ENCODE measurements at regions not wholly inside any gene's neighbourhood (a gene's known extent, or its start where the extent isn't known, plus 50 kb on each side); places are given as distances from the start of the nearest gene placed in this dataset.

DNA sequence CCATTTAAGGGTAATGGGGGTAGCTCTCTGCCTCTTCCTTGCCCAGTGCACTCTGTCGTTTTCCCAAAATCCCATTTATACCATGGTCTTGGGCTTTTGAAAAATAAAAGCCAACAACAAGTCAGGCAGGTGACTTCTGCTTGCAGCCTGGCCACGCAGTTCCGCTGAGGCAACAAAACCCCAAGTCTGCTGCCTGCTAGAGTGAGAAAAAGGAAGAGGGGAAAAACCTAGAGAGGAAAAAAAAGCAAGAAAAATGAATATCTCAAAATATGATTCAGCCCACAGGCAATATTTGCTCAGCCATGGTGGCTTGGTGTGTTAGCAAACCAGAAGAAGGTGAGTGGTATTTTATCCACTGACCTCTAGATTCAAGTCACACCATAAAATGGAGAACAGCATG, 148.2 kb upstream of the FSTL4 start:
- no peak for DNase-seq

GRCh38 chr5:133758641-133759040, 146.3 kb upstream of the FSTL4 start:
- no peak for DNase-seq

DNA sequence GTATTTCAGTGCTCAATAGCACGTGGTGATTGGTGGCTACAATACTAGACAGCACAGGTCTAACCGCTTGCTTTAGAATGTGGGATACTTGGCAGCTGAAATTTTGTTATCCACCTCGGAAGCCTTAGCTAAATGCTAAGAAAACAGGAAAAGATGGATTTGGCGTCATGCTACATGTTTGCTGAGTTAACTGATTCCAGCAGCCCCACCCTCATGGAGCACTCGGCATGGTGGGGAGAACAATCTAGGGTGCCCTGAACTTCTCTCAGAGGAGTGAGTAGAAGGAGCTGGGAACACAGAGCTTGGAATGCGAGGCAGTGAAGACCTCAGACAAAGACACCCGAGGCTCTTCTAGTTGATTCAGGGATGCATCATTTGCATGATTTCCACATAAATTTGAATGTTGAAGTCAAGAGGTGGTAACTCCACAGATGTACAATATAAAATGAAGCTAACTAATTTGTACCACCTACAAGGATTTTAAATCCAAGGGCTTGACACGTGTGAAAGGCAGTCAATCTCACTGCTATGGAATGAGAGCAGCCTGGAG, 145.1 kb upstream of the FSTL4 start:
- DNase-seq = no peak

GRCh38 chr5:133756756-133757155, 144.4 kb upstream of the FSTL4 start:
- no peak for DNase-seq

DNA sequence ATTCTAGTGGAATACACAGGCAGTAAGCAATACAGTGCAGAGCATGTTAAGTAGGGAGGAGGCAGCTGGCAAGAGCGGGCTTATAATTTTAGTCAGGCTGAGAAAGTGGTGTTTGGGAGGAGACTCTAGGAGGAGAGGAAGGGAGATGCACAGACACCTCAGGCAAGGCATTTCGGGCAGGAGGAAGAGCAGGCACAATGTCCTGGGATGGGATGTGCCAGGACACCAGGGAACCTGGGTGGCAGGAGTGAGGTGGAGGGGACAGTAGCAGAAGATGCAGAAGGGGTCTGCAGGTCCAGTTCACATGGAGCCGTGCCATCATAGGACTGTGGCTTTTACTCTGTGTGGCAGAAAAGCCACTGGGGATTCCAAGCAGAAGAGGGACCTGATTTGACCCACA, 143.7 kb upstream of the FSTL4 start:
- DNase-seq = no peak

GRCh38 chr5:133754575-133755169, 142.3 kb upstream of the FSTL4 start:
- no peak for DNase-seq

DNA sequence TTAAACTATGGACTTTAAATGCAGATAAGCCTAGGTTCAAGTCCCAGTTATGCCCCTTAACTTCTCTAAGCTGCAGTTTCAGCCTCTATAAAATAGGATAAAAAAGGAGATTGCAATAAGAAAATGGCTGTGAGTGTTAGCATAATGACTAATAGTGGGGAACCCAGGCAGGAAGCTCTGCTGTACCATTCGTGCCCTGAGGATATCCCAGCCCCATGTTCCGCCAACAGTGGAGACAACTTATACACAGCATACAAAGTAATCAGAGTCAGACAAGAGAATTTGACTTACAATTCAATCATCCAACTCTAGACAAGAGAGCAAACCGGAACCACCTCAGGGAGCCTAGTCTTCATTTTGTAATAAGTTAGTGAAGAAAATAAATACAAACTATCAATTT, 141.5 kb upstream of the FSTL4 start:
- no peak for DNase-seq

DNA sequence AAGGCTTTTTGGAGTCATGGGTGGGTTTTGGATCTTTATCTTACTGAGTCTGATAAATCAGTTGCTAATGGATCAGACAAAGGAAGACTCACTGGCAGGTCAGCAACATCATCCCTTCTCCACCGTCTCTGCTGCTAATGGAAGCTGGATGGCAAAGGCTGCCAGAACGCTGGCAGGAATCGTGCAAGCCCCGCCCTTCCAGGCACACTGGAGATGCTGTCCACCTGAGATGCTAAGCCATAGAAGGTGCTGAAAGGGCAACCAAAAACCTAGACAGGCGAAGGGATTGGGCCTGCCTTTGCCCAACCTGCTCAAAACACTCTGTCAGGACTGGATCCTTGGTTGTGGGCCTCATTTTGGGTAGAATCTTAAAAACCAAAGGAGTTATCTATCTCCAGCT, 139.5 kb upstream of the FSTL4 start:
- DNase-seq = no peak

DNA sequence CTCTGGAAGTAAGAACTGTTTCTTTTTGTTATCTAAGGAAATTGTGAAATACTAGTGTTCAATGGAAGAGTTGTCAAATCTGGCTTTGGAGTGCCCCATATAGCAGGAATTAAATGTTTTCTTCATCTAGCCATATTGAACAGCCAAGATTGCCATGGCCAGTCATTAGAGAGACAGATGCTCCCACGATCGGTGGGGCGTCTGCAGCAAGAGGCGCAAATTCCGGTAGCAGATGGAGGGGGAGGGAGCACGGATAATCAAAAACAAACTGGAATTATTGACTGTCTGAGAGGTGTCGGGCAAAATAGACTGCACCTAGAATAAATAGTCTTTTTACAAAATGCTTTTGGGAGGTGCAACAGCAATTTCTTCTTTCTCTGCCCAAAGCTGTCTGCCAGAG, 139.1 kb upstream of the FSTL4 start:
- no peak for DNase-seq

GRCh38 chr5:133750856-133751255, 138.5 kb upstream of the FSTL4 start:
- no peak for DNase-seq

DNA sequence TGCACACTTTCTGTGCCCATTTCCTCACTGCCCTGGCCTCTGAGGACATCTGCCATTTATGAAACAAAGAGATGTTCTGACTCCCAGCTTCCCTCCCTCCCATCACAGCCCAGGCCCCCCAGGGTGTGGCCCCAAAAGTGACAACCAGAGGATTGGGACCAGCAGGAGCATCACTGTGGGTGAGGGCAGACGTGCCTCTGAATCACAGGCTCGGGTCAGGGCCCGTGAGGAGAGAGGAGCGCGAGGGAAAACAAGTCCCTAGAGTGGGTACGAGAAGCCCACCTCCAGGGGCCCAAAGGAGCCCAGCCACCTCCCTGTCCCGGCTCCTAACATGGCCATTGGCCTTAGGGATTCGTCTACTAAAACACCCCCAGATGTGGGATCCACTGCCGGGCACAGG, 138.0 kb upstream of the FSTL4 start:
- no peak for DNase-seq

DNA sequence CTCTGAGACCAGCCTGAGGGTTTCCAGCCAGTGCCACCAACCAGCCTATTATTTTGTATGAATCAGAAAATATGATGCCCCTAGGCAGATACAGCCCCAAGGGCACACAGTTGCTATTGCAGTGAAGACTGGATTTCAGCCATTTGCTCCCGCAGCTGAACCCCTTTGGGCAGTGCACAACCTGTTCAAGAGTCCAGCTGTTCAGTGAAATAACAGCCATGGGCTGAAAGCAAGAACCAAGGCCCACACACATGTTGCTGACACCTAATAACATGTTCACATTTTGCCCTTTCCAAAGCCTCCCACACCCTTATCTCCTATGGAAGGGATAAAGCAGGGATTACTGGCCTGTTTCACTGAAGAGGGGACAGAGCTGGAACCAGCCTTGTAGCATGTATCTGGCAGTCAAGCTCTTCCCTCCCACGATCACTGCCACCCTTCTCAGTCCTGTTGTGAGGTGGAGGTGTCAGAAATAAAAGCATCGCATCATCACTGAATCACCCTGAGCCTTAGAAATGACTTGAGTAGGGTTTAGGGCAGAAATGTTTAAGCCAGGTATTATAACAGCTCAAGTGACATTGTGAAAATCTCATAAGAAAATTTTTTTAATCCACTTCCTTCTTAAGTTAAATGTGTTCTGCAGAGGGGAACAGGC, 137.1 kb upstream of the FSTL4 start:
- DNase-seq = no peak

DNA sequence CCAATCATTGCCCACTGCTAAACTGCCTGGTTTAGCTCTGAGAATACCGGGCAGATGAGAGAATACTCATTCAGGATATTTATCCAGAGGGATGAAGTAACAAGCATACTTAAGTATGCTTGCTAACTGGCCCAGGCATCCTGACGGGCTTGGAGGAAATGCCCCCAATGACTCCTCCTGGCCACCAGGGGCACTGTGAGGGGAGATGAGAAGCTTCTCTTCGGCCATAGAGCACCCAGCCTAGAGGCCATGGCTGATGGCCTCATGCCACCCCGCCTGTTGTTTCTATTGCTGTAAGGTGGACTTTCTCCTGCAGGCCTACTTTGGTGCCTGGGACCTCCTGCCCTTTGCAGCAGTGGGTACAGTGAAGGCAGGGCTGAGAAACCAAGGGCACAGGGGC, 134.5 kb upstream of the FSTL4 start:
- no peak for DNase-seq

GRCh38 chr5:133744960-133745308, 132.6 kb upstream of the FSTL4 start:
- no peak for DNase-seq

- DNase-seq = no peak
These were observed 132.0 kb upstream of the FSTL4 start for GRCh38 chr5:133744051-133744959.

- no peak for DNase-seq
These were observed 130.2 kb upstream of the FSTL4 start for GRCh38 chr5:133742431-133742988.

GRCh38 chr5:133741818-133742355, 129.5 kb upstream of the FSTL4 start:
- no peak for DNase-seq

- DNase-seq = no peak
These were observed 129.1 kb upstream of the FSTL4 start for GRCh38 chr5:133741396-133741795.

- DNase-seq = no peak
These were observed 126.9 kb upstream of the FSTL4 start for GRCh38 chr5:133739181-133739780.

DNA sequence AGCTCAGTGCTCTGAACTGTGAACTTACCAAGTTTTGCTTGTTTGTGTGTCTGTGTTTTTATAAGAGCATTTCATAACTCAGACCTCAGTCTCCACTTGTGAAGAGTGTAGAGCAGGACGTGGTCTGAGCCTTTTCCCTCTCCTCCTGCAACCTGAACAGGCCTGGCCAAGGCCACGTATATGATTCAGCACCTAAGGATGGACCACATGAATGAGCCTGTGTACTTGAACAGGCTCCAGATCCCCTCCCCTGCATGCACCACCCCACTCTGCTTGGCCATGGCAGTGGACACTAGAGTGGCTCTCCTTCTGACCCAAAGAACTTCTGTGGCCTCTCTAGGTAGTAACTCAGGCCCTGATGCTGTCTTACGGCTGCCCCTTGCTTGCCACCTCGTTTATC, 125.9 kb upstream of the FSTL4 start:
- no peak for DNase-seq

GRCh38 chr5:133736512-133736911, 124.2 kb upstream of the FSTL4 start:
- no peak for DNase-seq

DNA sequence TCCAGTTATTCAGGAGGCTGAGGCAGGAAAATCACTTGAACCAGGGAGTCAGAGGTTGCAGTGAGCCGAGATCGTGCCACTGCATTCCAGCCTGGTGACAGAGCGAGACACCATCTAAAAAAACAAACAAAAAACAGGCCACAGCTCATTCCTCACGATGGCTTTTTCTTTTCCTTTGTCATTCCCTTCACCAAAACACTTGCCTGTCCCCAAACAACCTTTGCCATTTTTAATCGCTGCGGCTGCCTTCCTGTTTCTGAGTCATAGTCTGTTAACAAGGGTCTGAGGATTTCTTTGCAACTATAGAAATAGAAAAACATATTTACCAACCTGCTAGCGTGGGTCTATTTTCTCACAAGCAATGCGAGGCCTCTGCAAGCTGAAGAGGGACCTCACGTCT, 123.0 kb upstream of the FSTL4 start:
- DNase-seq = no peak

DNA sequence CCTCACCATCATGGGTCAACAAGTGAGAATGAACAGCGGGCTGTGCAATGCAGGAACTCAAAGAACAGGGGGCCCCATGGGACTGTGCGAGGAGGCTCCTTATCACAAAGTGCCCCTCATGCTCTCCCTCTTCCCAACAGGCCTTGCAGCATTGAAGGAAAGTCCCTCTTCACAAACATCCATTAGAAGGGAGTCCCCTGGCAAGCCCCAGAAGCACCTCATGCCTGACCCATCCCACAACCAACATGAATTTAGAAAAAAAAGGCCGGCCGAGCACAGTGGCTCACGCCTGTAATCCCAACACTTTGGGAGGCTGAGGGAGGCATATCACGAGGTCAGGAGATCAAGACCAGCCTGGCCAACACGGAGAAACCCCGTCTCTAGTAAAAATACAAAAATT, 122.6 kb upstream of the FSTL4 start:
- no peak for DNase-seq
